T-cell (primary cell): ENCODE measurements at regions not wholly inside any gene's neighbourhood (a gene's known extent, or its start where the extent isn't known, plus 50 kb on each side); places are given as distances from the start of the nearest gene placed in this dataset.

Source experiments
- ATAC-seq, 4 experiments: fragments of 200-7000 bp in 3 of 4; fragments of 150-1000 bp in 1 of 4; cut with Tn5 transposase; replicated peaks in 1 of 4; 1 replicate in 3 of 4; 2 replicates in 1 of 4; pipeline ENCODE4 v1.10.0; 2021; ENCODE audit warnings: moderate library complexity in 3 of 4, mild to moderate bottlenecking in 2 of 4, moderate number of reproducible peaks in 1 of 4
- CTCF ChIA-PET, 2 donors: fragments of 300-600 bp; sonication (Branson Sonifier 250); formaldehyde crosslinking; loops; one replicate each; lab custom pipeline; 2022; ENCODE audit warnings: antibody characterized with exemption in 2 of 2; lab: Charles Lee
- POLR2A ChIA-PET, 2 donors: fragments of 300-600 bp; sonication (Branson Sonifier 250); formaldehyde crosslinking; loops; one replicate each; lab custom pipeline; 2022; ENCODE audit warnings: antibody characterized with exemption in 2 of 2; lab: Charles Lee
- DNase-seq, 35 experiments: peaks; one replicate each; pipeline versions ENCODE4 v3.0.0 to v3.0.0-alpha.2; 2013 to 2023
- H3K27ac ChIP-seq: one replicate; pipeline ENCODE4 v1.5.1; 2013; ENCODE audit warnings: low read length
- H3K27me3 ChIP-seq, 2 experiments: replicated peaks in 1 of 2; 1 replicate in 1 of 2; 2 replicates in 1 of 2; pipeline versions ENCODE4 v1.6.1 to v1.7.0; 2013; ENCODE audit warnings: low read length in 1 of 2, mixed read lengths in 1 of 2; ENCODE audit not compliant: control insufficient read depth in 2 of 2, insufficient read depth in 2 of 2; ENCODE audit errors: extremely low read depth in 1 of 2
- H3K36me3 ChIP-seq, 2 donors: 1 replicate in 1 of 2; 2 replicates in 1 of 2; pipeline versions ENCODE4 v1.6.1 to v1.7.0; 2013; ENCODE audit warnings: low read length in 1 of 2; ENCODE audit not compliant: control insufficient read depth in 2 of 2, insufficient read depth in 1 of 2; ENCODE audit errors: extremely low read depth in 1 of 2
- H3K4me1 ChIP-seq, 2 experiments: 1 replicate in 1 of 2; 2 replicates in 1 of 2; pipeline versions ENCODE4 v1.6.1 to v1.7.0; 2013; ENCODE audit warnings: low read length in 2 of 2, mixed read lengths in 1 of 2; ENCODE audit not compliant: insufficient read depth in 2 of 2, control insufficient read depth in 1 of 2; ENCODE audit errors: extremely low read depth in 1 of 2
- H3K4me3 ChIP-seq, 2 donors: 1 replicate in 1 of 2; 2 replicates in 1 of 2; pipeline versions ENCODE4 v1.5.1 to v1.7.0; 2013; ENCODE audit warnings: mild to moderate bottlenecking in 2 of 2, low read length in 1 of 2, moderate library complexity in 1 of 2; ENCODE audit not compliant: control insufficient read depth in 1 of 2; ENCODE audit errors: extremely low read depth in 1 of 2
- H3K9me3 ChIP-seq: 2 replicates; pipeline ENCODE4 v1.7.0; 2013
- H3K27ac Mint-ChIP-seq, 2 donors: one replicate each; pipeline ENCODE4 v1.8.0; 2020 to 2021; ENCODE audit warnings: mild to moderate bottlenecking in 2 of 2, mixed read lengths in 2 of 2
- H3K27me3 Mint-ChIP-seq, 2 donors: one replicate each; pipeline ENCODE4 v1.8.0; 2021 to 2022; ENCODE audit warnings: mixed read lengths in 2 of 2
- H3K36me3 Mint-ChIP-seq: one replicate; pipeline ENCODE4 v1.8.0; 2021; ENCODE audit warnings: mixed read lengths
- H3K4me1 Mint-ChIP-seq, 3 donors: one replicate each; pipeline ENCODE4 v1.8.0; 2020 to 2022; ENCODE audit warnings: mixed read lengths in 3 of 3, mild to moderate bottlenecking in 1 of 3
- H3K4me3 Mint-ChIP-seq, 3 donors: one replicate each; pipeline ENCODE4 v1.8.0; 2020 to 2022; ENCODE audit warnings: mild to moderate bottlenecking in 3 of 3, mixed read lengths in 3 of 3, moderate library complexity in 3 of 3
- H3K9me3 Mint-ChIP-seq, 3 donors: one replicate each; pipeline ENCODE4 v1.8.0; 2020 to 2022; ENCODE audit warnings: mixed read lengths in 3 of 3
- WGBS: methylation state at CpG from one replicate; pipeline ENCODE4 v1.1.5; 2013; ENCODE audit warnings: missing lambda C conversion rate; ENCODE audit not compliant: insufficient coverage; 5-methylcytosine and 5-hydroxymethylcytosine counted together

DNA sequence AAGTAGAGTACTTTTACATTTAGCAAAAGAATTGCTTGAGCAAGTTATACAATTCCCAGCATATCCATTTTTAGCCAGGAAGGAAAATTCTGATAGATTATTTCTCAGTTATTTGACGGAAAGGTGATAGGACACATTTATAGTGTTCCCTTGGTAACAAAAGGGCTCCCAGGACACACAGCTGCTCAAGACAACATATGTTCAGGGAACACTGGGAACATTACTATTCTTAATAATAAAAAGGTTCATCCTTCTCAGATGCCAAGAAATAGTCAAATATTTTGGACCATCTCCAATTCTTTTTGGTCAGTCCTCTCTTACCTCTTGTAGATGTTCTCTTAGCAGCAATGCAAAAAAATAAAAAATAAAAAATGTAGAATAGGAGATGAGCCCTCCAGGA lies 66.8 kb upstream of the SMAD1 start:
- H3K27ac Mint-ChIP-seq, result no peak overlapping the region
- no peak for ATAC-seq

DNA sequence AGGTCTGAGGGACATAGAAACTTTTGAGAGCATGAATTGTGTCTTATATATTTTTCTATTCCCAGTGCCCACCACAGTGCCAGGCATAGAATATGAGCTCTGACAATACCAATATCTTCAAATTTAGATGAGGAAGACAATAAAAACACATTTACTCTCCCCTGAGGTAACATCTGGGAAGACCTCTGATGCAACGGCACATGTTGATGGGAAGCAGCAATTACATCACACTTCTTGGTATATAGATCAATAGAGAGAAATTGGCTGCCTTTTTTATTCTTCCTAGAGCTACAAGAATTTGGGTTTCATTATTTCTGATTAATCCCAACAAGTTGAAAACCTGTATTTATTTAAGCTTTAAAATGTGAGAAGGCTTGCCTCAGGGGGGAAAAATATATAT lies 67.4 kb upstream of the SMAD1 start:
- Mint-ChIP-seq H3K27ac (no peak overlapping the region), H3K27me3 (peaks cover 2 to 15% of the 10 kb centered on the region in 2 donors), H3K4me3 (no peak overlapping the region), H3K4me1 (no peaks in the 10 kb centered on the region), H3K36me3 (no peaks in the 10 kb centered on the region), H3K9me3 (no peaks in the 10 kb centered on the region)
- Histone ChIP-seq H3K4me3 (no peak overlapping the region), H3K27me3 (no peaks in the 10 kb centered on the region), H3K27ac (no peak overlapping the region), H3K4me1 (no peaks in the 10 kb centered on the region), H3K9me3 (no peaks in the 10 kb centered on the region), H3K36me3 (no peaks in the 10 kb centered on the region)
- CTCF ChIA-PET, result no interaction called here
- POLR2A ChIA-PET, result no interaction called here
- WGBS, result no CpG with 5 or more reads among the region's 1 CpG
- DNase-seq (no peak), ATAC-seq (no peak)

More for the DNA sequence above, 66.8 kb upstream of the SMAD1 start:
- H3K36me3 ChIP-seq, result no peaks in the 10 kb centered on the region
- no peaks in the 10 kb centered on the region for H3K27me3 ChIP-seq
- no peak overlapping the region for H3K27ac ChIP-seq
- no peak overlapping the region for H3K4me3 Mint-ChIP-seq
- CTCF ChIA-PET, result no interaction called here
- H3K36me3 Mint-ChIP-seq, result no peaks in the 10 kb centered on the region
- POLR2A ChIA-PET, result no interaction called here
- no peak for DNase-seq
- H3K27me3 Mint-ChIP-seq, result peaks cover 2 to 15% of the 10 kb centered on the region in 2 donors
- no peaks in the 10 kb centered on the region for H3K4me1 ChIP-seq
- H3K4me1 Mint-ChIP-seq, result no peaks in the 10 kb centered on the region
- H3K9me3 Mint-ChIP-seq, result no peaks in the 10 kb centered on the region
- H3K4me3 ChIP-seq, result no peak overlapping the region
- H3K9me3 ChIP-seq, result no peaks in the 10 kb centered on the region
- no CpG with 5 or more reads among the region's 1 CpG for WGBS

DNA sequence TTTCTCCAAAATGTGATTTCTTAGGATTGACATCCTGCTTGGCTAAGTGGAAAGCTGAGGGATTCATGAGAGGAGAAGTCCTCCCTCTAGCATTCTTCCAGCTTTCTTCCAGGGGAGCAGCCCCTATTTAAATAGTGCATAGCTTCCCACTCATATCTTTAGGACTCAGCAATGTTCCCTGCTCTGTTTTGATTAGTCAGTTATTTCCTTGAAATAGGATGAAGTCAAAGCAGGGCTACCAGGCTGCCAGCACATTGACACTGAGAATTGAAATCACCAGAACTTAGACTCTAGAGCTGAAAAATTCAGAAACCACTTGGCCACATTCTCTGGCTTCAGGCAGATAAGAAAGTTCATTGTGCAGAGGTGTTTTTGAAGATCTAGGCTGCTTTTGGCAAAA lies 74.7 kb upstream of the SMAD1 start:
- Histone ChIP-seq H3K27ac (no peak overlapping the region), H3K27me3 (no peaks in the 10 kb centered on the region), H3K9me3 (no peaks in the 10 kb centered on the region), H3K4me3 (no peak overlapping the region), H3K36me3 (no peaks in the 10 kb centered on the region), H3K4me1 (no peaks in the 10 kb centered on the region)
- H3K4me3 Mint-ChIP-seq, result no peak overlapping the region
- H3K27ac Mint-ChIP-seq, result no peak overlapping the region
- ChIA-PET CTCF (interaction anchor here in 1 of 2 donors (0.7 kb wide), 1 partner anchor 1536 kb away, joined by 3 read pairs; no protein-coding TSS in a partner anchor), POLR2A (no interaction called here)
- no peak for DNase-seq
- H3K27me3 Mint-ChIP-seq, result peaks cover under 1 to 8% of the 10 kb centered on the region in 2 donors
- H3K4me1 Mint-ChIP-seq, result no peaks in the 10 kb centered on the region
- ATAC-seq, result no peak
- H3K36me3 Mint-ChIP-seq, result no peaks in the 10 kb centered on the region
- H3K9me3 Mint-ChIP-seq, result no peaks in the 10 kb centered on the region

DNA sequence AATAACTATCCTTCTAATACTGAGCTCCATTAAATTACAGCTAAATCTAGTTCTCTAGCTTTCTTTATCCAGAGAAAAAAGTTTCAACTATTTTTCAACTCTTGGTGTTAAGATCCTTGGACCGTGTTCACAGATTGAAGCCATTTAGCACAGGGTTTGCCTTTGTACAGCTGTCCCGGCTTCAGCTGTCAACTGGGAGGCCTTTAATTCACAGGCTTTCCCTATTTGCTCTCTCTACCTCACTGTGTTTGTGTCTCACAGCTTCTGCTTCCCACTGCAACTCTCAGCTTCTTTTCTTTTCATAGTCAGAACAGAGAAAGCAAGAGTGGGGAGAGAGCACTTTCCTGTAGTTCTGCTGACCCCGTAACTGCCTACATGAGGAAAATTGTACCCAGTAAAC lies 76.9 kb upstream of the SMAD1 start:
- Histone ChIP-seq H3K4me3 (no peak overlapping the region), H3K27ac (no peak overlapping the region), H3K36me3 (no peaks in the 10 kb centered on the region), H3K27me3 (no peaks in the 10 kb centered on the region), H3K9me3 (no peaks in the 10 kb centered on the region), H3K4me1 (no peaks in the 10 kb centered on the region)
- Mint-ChIP-seq H3K27me3 (peaks cover 7 to 22% of the 10 kb centered on the region in 2 donors), H3K9me3 (peaks cover 0 to 5% (median 0%) of the 10 kb centered on the region in 3 donors), H3K27ac (no peak overlapping the region), H3K36me3 (no peaks in the 10 kb centered on the region), H3K4me1 (no peaks in the 10 kb centered on the region), H3K4me3 (no peak overlapping the region)
- 75% methylated on average over 3 of the region's 3 CpGs for whole genome bisulfite sequencing
- DNase-seq, result no peak
- CTCF ChIA-PET, result no interaction called here
- POLR2A ChIA-PET, result interaction anchor here in 1 of 2 donors (0.6 kb wide), 1 partner anchor 1304 kb away, joined by 3 read pairs; no protein-coding TSS in a partner anchor
- ATAC-seq, result no peak

DNA sequence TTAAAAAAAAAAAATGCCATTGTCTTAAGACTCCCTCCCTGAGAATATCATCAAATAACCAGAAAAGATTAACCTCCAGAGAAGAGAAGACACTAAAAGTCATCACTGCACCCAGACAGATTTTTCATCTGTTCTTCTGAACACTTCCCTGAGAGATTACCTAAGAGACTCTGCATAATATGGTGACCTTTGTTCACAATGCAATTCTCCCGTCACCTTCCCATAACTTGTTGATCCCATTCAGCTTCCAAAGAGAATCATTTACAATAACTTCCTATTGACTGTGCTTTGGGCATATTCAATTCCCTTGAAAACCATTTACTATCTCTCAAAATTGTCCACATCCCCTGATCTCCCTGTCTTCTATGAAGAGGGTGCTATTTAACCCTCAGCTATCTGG lies 85.1 kb upstream of the SMAD1 start:
- ChIA-PET CTCF (no interaction called here), POLR2A (no interaction called here)
- 100% methylated on average over 1 of the region's 1 CpG for WGBS
- no peaks in the 10 kb centered on the region for H3K9me3 ChIP-seq
- H3K27ac ChIP-seq, result no peak overlapping the region
- no peaks in the 10 kb centered on the region for H3K27me3 ChIP-seq
- Mint-ChIP-seq H3K36me3 (no peaks in the 10 kb centered on the region), H3K9me3 (peaks cover 0 to 5% (median 0%) of the 10 kb centered on the region in 3 donors), H3K4me1 (no peaks in the 10 kb centered on the region), H3K27me3 (peaks cover 2 to 16% of the 10 kb centered on the region in 2 donors), H3K27ac (no peak overlapping the region), H3K4me3 (no peak overlapping the region)
- no peak overlapping the region for H3K4me3 ChIP-seq
- ATAC-seq, result no peak
- no peak for DNase-seq
- no peaks in the 10 kb centered on the region for H3K4me1 ChIP-seq
- H3K36me3 ChIP-seq, result no peaks in the 10 kb centered on the region

DNA sequence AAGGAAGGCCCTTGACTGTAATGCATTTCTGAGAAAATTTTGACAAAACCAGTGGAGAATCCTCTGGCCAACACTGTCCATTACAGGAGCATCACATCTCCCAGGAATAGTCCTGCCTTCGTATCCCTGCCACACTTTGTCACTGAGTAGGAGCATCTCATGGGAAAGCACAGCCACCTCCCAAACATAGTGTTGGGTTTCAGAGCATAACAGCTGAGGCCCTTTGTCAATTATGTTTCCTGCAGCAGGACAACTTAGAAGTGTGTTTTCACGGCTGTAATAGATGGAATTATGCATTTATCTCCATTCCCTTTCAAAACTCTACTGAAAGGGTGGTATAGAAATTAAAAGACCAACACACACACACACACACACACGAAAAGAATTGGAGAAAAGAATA lies 91.1 kb upstream of the SMAD1 start:
- no peak overlapping the region for H3K4me3 Mint-ChIP-seq
- no peaks in the 10 kb centered on the region for H3K4me1 ChIP-seq
- H3K36me3 ChIP-seq, result no peaks in the 10 kb centered on the region
- H3K27me3 ChIP-seq, result no peaks in the 10 kb centered on the region
- H3K27ac Mint-ChIP-seq, result no peak overlapping the region
- peaks cover 25% of the 10 kb centered on the region in 2 donors for H3K27me3 Mint-ChIP-seq
- no peak overlapping the region for H3K27ac ChIP-seq
- H3K9me3 Mint-ChIP-seq, result no peaks in the 10 kb centered on the region
- CTCF ChIA-PET, result interaction anchor here in 1 of 2 donors (0.6 kb wide), 1 partner anchor 1846 kb away, joined by 3 read pairs; no protein-coding TSS in a partner anchor
- H3K4me3 ChIP-seq, result no peak overlapping the region
- POLR2A ChIA-PET, result no interaction called here
- no peak for DNase-seq
- no CpG with 5 or more reads among the region's 3 CpGs for WGBS
- no peaks in the 10 kb centered on the region for H3K36me3 Mint-ChIP-seq
- H3K4me1 Mint-ChIP-seq, result peaks cover 0 to 8% (median 2%) of the 10 kb centered on the region in 3 donors
- H3K9me3 ChIP-seq, result no peaks in the 10 kb centered on the region
- ATAC-seq, result no peak

DNA sequence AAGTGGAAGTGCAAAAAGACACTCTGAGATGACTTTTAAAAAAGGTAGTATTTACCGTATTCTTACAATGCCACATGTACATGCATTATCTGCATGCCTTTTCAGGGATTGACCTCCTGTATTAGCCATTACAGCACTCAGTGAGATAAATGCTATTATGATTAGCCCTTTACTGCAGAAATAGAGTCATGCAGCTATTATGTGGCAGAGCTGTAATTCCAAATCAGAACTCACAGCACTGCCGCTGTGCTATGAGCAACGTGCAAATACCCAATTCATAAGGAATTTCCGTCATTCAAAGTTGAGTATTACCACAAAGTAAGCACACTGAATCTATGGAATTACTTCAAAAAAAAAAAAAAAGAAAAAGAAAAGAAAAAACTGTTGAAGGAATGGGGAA lies 92.1 kb upstream of the SMAD1 start:
- peaks cover 25 to 26% of the 10 kb centered on the region in 2 donors for H3K27me3 Mint-ChIP-seq
- WGBS, result no CpG with 5 or more reads among the region's 4 CpGs
- ATAC-seq, result no peak

More for the DNA sequence above, 92.1 kb upstream of the SMAD1 start:
- ChIA-PET POLR2A (no interaction called here), CTCF (no interaction called here)
- Mint-ChIP-seq H3K4me3 (no peak overlapping the region), H3K9me3 (peaks cover 3 to 8% (median 5%) of the 10 kb centered on the region in 3 donors), H3K36me3 (no peaks in the 10 kb centered on the region), H3K27ac (no peak overlapping the region), H3K4me1 (peaks cover 0 to 8% (median 2%) of the 10 kb centered on the region in 3 donors)
- Histone ChIP-seq H3K27ac (no peak overlapping the region), H3K36me3 (no peaks in the 10 kb centered on the region), H3K27me3 (no peaks in the 10 kb centered on the region), H3K4me3 (no peak overlapping the region), H3K4me1 (no peaks in the 10 kb centered on the region), H3K9me3 (no peaks in the 10 kb centered on the region)
- no peak for DNase-seq
